SK-N-SH treated with all-trans-retinoic acid at 6 μM for 48 hours (cell line): ENCODE measurements at regions not wholly inside any gene's neighbourhood (a gene's known extent, or its start where the extent isn't known, plus 50 kb on each side); places are given as distances from the start of the nearest gene placed in this dataset.

Experiments
- ARNTL ChIP-seq: fragments of 450-650 bp; formaldehyde crosslinking; IDR thresholded peaks from 2 replicates; pipeline ENCODE4 v1.5.0; 2020; ENCODE audit warnings: low read depth, mild to moderate bottlenecking, moderate library complexity, borderline replicate concordance
- ESRRG ChIP-seq: fragments of 250-450 bp; sonication (Bioruptor Pico); IDR thresholded peaks from 2 replicates; pipeline ENCODE4 v1.6.1; 2021; ENCODE audit warnings: mild to moderate bottlenecking
- GLIS3 ChIP-seq: fragments of 250-450 bp; sonication (Bioruptor Pico); IDR thresholded peaks from 2 replicates; pipeline ENCODE4 v1.5.0; 2020; ENCODE audit warnings: mild to moderate bottlenecking, moderate library complexity
- PPARA ChIP-seq: fragments of 250-450 bp; sonication (Bioruptor Pico); IDR thresholded peaks from 2 replicates; pipeline ENCODE4 v1.5.0; 2020; ENCODE audit warnings: mild to moderate bottlenecking, borderline replicate concordance
- RARB ChIP-seq: fragments of 250-450 bp; sonication (Bioruptor Pico); IDR thresholded peaks from 2 replicates; pipeline ENCODE4 v1.8.0; 2021; ENCODE audit warnings: mild to moderate bottlenecking, moderate library complexity
- TOX ChIP-seq: fragments of 250-450 bp; sonication (Bioruptor Pico); IDR thresholded peaks from 2 replicates; pipeline ENCODE4 v1.8.0; 2021; ENCODE audit warnings: mild to moderate bottlenecking, moderate library complexity, borderline replicate concordance
- ZFP3 ChIP-seq: fragments of 250-450 bp; sonication (Bioruptor Pico); IDR thresholded peaks from 2 replicates; pipeline ENCODE4 v1.5.0; 2020; ENCODE audit warnings: mild to moderate bottlenecking, moderate library complexity
- ZFP30 ChIP-seq: fragments of 450-650 bp; formaldehyde crosslinking; IDR thresholded peaks from 2 replicates; pipeline ENCODE4 v1.5.0; 2022; ENCODE audit warnings: mild to moderate bottlenecking, moderate library complexity
- ZNF565 ChIP-seq: fragments of 450-650 bp; formaldehyde crosslinking; conservative IDR thresholded peaks from 2 replicates; pipeline ENCODE4 v1.5.0; 2020; ENCODE audit warnings: low read depth, mild to moderate bottlenecking, moderate library complexity
- ZNF70 ChIP-seq: fragments of 450-650 bp; formaldehyde crosslinking; IDR thresholded peaks from 2 replicates; pipeline ENCODE4 v1.5.0; 2020; ENCODE audit warnings: mild to moderate bottlenecking, moderate library complexity
- TF ChIP-seq, protein P1 (sequence below): fragments of 250-450 bp; sonication (Bioruptor Pico); IDR thresholded peaks from 2 replicates; pipeline ENCODE4 v1.5.1; 2020; ENCODE audit warnings: low read depth, mild to moderate bottlenecking, moderate library complexity
- TF ChIP-seq, protein P2 (sequence below): fragments of 250-450 bp; sonication (Bioruptor Pico); IDR thresholded peaks from 2 replicates; pipeline ENCODE4 v1.8.0; 2020; ENCODE audit warnings: mild to moderate bottlenecking, moderate library complexity, borderline replicate concordance
- TF ChIP-seq, protein P3 (sequence below): fragments of 250-450 bp; sonication (Bioruptor Pico); IDR thresholded peaks from 2 replicates; pipeline ENCODE4 v1.8.0; 2021; ENCODE audit warnings: low read depth, mild to moderate bottlenecking, moderate library complexity, borderline replicate concordance

DNA sequence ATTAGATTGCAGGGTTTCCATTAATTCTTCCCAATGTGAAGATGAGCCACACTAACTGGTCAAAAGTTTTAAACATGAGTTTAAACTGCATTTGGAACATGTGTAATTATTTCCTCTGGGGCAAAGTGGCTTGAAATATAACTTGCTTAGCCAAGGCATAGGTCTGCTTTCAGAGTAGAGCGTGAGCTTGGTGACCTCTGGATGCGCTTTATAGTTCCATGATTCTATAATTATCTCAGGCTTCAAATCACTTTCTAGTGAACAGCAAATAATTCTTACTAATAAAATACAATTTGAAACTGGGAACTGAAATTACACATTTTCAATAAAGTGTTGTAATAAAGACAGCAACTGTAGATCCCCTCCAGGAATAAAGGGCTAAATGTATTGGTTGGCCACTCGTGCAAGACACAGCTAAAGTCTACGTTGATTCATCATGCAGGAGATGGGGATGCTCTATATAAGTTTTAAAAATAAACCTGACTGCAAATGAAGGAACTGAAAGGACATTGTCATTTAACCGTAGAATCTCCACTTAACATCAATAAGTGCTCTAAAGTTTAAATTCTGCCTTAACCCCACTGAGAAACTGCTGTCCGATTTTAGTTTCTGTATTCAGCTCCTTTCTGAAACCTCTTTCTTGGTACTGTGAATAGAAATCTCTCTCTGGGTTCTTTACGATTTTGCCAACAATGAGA lies 460.0 kb downstream of the PSAT1 start:
- no peak for TF ChIP-seq ESRRG (CRISPR knock-in tag)
- TF ChIP-seq, protein P1, sequence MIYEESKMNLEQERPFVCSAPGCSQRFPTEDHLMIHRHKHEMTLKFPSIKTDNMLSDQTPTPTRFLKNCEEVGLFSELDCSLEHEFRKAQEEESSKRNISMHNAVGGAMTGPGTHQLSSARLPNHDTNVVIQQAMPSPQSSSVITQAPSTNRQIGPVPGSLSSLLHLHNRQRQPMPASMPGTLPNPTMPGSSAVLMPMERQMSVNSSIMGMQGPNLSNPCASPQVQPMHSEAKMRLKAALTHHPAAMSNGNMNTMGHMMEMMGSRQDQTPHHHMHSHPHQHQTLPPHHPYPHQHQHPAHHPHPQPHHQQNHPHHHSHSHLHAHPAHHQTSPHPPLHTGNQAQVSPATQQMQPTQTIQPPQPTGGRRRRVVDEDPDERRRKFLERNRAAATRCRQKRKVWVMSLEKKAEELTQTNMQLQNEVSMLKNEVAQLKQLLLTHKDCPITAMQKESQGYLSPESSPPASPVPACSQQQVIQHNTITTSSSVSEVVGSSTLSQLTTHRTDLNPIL (CRISPR knock-in tag), result no peak
- no peak for TF ChIP-seq ZFP3
- no peak for TF ChIP-seq ZNF70 (CRISPR knock-in tag)
- no peak for TF ChIP-seq ZNF565 (CRISPR knock-in tag)
- TF ChIP-seq, protein P2, sequence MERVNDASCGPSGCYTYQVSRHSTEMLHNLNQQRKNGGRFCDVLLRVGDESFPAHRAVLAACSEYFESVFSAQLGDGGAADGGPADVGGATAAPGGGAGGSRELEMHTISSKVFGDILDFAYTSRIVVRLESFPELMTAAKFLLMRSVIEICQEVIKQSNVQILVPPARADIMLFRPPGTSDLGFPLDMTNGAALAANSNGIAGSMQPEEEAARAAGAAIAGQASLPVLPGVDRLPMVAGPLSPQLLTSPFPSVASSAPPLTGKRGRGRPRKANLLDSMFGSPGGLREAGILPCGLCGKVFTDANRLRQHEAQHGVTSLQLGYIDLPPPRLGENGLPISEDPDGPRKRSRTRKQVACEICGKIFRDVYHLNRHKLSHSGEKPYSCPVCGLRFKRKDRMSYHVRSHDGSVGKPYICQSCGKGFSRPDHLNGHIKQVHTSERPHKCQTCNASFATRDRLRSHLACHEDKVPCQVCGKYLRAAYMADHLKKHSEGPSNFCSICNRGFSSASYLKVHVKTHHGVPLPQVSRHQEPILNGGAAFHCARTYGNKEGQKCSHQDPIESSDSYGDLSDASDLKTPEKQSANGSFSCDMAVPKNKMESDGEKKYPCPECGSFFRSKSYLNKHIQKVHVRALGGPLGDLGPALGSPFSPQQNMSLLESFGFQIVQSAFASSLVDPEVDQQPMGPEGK (CRISPR knock-in tag), result no peak
- TF ChIP-seq, protein P3, sequence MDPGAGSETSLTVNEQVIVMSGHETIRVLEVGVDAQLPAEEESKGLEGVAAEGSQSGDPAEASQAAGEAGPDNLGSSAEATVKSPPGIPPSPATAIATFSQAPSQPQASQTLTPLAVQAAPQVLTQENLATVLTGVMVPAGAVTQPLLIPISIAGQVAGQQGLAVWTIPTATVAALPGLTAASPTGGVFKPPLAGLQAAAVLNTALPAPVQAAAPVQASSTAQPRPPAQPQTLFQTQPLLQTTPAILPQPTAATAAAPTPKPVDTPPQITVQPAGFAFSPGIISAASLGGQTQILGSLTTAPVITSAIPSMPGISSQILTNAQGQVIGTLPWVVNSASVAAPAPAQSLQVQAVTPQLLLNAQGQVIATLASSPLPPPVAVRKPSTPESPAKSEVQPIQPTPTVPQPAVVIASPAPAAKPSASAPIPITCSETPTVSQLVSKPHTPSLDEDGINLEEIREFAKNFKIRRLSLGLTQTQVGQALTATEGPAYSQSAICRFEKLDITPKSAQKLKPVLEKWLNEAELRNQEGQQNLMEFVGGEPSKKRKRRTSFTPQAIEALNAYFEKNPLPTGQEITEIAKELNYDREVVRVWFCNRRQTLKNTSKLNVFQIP (CRISPR knock-in tag), result no peak
- TF ChIP-seq PPARA, result no peak
- no peak for TF ChIP-seq RARB (CRISPR knock-in tag)
- no peak for TF ChIP-seq ZFP30
- no peak for TF ChIP-seq ARNTL (CRISPR knock-in tag)
- no peak for TF ChIP-seq GLIS3
- TF ChIP-seq TOX (CRISPR knock-in tag), result no peak
